Sciatic nerve (tissue), 2 donors: ENCODE measurements at regions not wholly inside any gene's neighbourhood (a gene's known extent, or its start where the extent isn't known, plus 50 kb on each side); places are given as distances from the start of the nearest gene placed in this dataset.

ENCODE experiments used
- ATAC-seq: fragments of 200-7000 bp; cut with Tn5 transposase; one replicate; pipeline ENCODE4 v1.9.1; 2020; ENCODE audit warnings: mild to moderate bottlenecking, moderate library complexity
- DNase-seq: peaks from one replicate; pipeline ENCODE4 v3.0.0-alpha.2; 2020; ENCODE audit warnings: low spot score
- intact Hi-C: fragments of 100-400 bp; cut with DNase I; formaldehyde crosslinking; loops from one replicate; pipeline ENCODE4 v1.14.2; 2022
- donor health status: DM: no; HTN: no; CAD: no.
- donor health status: DM: no; HTN: no; CAD: no.

GRCh38 chr1:245045087-245045881 lies 109.5 kb upstream of the KIF26B start:
- intact Hi-C loops: loop anchor here (10.0 kb wide), 1 partner anchor 240 kb away; no protein-coding TSS in a partner anchor
- DNase-seq (no peak), ATAC-seq (peak; percentile 42)

- ATAC-seq: no peak
- no peak for DNase-seq
- intact Hi-C loops: loop anchor here (10.0 kb wide), 1 partner anchor 239 kb away; no protein-coding TSS in a partner anchor
Observed at GRCh38 chr1:245043611-245043940, 111.2 kb upstream of the KIF26B start.

GRCh38 chr1:245041058-245041698 lies 113.6 kb upstream of the KIF26B start:
- no peak for DNase-seq
- no peak for ATAC-seq
- intact Hi-C loops: loop anchor here (10.0 kb wide), 1 partner anchor 236 kb away; no protein-coding TSS in a partner anchor

- intact Hi-C loops: no loop called here
- no peak for ATAC-seq
- no peak for DNase-seq
Observed at GRCh38 chr1:245039196-245039595, 115.6 kb upstream of the KIF26B start.

GRCh38 chr1:245036102-245036501 lies 118.7 kb upstream of the KIF26B start:
- no peak for ATAC-seq
- DNase-seq: no peak
- intact Hi-C loops: no loop called here

GRCh38 chr1:245031041-245031440 lies 123.7 kb upstream of the KIF26B start:
- ATAC-seq: no peak
- DNase-seq: no peak
- intact Hi-C loops: no loop called here

- intact Hi-C loops: no loop called here
- ATAC-seq: no peak
- DNase-seq: no peak
Observed at GRCh38 chr1:245026247-245026646, 128.5 kb upstream of the KIF26B start.

GRCh38 chr1:245025525-245025924 lies 129.3 kb upstream of the KIF26B start:
- DNase-seq (no peak), ATAC-seq (no peak)
- intact Hi-C loops: no loop called here

- ATAC-seq (no peak), DNase-seq (no peak)
- intact Hi-C loops: no loop called here
Observed at GRCh38 chr1:245023222-245023621, 131.6 kb upstream of the KIF26B start.

- DNase-seq: no peak
- intact Hi-C loops: no loop called here
Observed at GRCh38 chr1:245019910-245020486, 134.8 kb upstream of the KIF26B start.

GRCh38 chr1:245016700-245017099 lies 138.1 kb upstream of the KIF26B start:
- DNase-seq (no peak), ATAC-seq (no peak)
- intact Hi-C loops: no loop called here

More at GRCh38 chr1:245019910-245020486, 134.8 kb upstream of the KIF26B start:
- no peak for ATAC-seq

GRCh38 chr1:245015031-245015430 lies 139.8 kb upstream of the KIF26B start:
- intact Hi-C loops: no loop called here
- ATAC-seq: no peak
- no peak for DNase-seq

- intact Hi-C loops: no loop called here
- ATAC-seq: no peak
- DNase-seq: no peak
Observed at GRCh38 chr1:245014247-245015029, 140.3 kb upstream of the KIF26B start.

GRCh38 chr1:245010018-245010614 lies 144.7 kb upstream of the KIF26B start:
- ATAC-seq (no peak), DNase-seq (no peak)
- intact Hi-C loops: no loop called here

GRCh38 chr1:245008761-245009160 lies 144.4 kb upstream of the HNRNPU start:
- DNase-seq (no peak), ATAC-seq (no peak)
- intact Hi-C loops: no loop called here

- ATAC-seq (no peak), DNase-seq (no peak)
- intact Hi-C loops: no loop called here
Observed at GRCh38 chr1:245007852-245008251, 143.5 kb upstream of the HNRNPU start.

- intact Hi-C loops: no loop called here
- ATAC-seq (no peak), DNase-seq (no peak)
Observed at GRCh38 chr1:245003246-245003645, 138.9 kb upstream of the HNRNPU start.

GRCh38 chr1:245001252-245001651 lies 136.9 kb upstream of the HNRNPU start:
- intact Hi-C loops: no loop called here
- ATAC-seq: no peak
- no peak for DNase-seq

GRCh38 chr1:245000872-245001188 lies 136.5 kb upstream of the HNRNPU start:
- intact Hi-C loops: no loop called here
- DNase-seq: no peak
- ATAC-seq: no peak
